Renal cortex interstitium (tissue), 11 donors: ENCODE measurements at regions not wholly inside any gene's neighbourhood (a gene's known extent, or its start where the extent isn't known, plus 50 kb on each side); places are given as distances from the start of the nearest gene placed in this dataset.

Source experiments
- DNase-seq, 11 donors: peaks; one replicate each; pipeline ENCODE4 v3.0.0-alpha.2; 2013; ENCODE audit warnings: low read depth in 9 of 11, low spot score in 4 of 11; ENCODE audit errors: extremely low read depth in 1 of 11

DNA sequence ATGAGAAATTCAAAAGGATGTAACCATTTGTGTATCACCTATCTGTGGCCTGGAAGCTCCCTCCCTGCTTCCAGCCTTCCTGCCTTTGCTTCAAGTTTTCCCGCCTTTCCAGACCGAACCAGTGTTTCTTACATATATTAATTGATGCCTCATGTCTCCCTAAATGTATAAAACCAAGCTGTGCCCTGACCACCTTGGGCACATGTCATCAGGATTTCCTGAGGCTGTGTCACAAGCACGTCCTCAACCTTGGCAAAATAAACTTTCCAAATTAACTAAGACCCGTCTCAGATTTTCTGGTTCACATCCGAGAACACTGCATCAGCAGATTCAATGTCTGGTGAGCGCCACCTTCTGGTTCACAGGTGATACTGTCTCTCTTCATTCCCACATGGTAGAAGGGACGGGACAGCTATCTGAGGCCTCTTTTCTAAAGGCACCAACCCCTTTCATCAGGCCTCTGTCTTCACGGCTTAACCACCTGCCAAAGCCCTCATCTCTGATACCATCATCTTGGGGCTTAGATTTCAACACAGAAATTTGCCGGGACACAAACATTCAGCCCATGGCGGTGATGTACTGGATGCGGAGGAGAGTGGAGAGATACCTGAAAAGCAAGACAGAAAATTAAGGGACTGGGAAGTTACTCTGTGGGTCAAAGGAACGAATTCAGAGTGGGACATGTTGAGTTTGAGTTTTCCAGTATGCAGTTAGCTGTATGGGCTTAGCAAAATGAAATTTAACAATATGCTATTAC is 58.7 kb upstream of the PABPC3 start:
- peak in 8 of 11 donors; percentile 36 to 66 (median 50) for DNase-seq

DNA sequence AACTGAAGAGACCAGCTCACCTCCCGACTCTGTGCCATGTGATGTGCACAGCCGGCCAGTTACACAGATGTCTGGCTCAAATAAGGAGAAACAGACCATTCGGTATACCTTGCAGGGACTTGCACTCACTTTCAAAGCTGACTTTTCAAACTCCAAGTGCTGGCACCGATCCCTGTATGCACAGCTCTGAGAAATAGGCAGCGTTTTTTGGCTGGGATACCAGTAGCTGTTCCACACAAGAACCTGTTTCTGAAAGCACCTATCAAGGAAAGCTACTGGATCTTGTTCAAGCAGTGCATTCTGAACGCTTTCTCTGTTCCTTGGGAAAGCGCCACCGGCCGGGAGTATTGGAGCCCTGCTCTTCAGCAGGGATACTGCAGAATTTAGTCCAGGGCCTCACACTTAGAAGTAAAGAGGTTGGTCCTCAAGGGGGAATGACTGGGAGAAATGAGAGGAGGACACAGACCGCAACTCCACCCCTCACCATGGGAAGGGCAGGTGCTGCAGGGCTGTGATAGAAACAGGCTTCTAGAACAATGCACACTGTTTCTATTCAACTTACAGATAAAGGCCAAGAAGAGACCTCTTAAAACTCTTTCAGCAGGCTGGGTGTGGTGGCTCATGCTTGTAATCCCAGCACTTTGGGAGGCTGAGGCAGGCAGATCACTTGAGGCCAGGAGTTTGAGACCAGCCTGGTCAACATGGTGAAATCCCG is 53.6 kb upstream of the PABPC3 start:
- DNase-seq, result no peak

DNA sequence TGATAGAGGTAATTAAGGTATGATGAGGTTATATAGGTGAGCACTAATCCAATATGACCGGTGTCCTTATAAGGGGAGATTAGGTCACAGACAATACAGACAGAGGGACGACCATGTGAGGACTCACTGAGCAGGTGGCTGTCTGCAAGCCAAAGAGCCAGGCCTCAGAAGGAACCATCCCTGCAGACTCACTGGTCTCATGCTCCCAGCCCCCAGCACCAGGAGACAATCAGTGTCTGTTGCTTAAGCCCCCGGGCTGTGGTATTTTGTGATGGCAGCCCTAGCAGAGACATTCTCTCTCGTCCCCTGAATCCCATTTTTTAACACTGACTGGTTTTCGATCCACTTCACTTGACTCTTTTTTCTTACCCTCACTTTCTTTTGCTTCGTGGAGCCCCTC is 51.9 kb upstream of the PABPC3 start:
- DNase-seq, result no peak
